ENCODE measurements at regions not wholly inside any gene's neighbourhood (a gene's known extent, or its start where the extent isn't known, plus 50 kb on each side); places are given as distances from the start of the nearest gene placed in this dataset.

DNA sequence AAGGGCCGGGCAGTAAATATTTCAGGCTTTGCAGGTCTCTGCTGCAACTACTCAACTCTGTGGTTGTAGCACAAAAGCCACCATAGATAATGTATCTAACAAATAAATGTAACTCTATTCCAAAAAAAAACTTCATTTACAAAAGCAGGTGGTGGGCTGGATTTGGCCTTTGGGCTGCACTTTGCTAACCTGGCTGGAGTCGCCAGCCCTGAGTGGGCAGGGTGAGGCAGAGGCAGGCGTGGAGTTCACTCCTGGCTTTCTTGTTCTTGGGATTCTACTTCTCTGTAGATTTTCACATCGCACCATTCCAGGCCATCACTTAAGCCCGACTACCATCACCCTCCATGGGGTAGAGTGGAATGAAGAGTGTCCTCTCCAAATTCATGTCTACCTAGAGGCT, 367.6 kb upstream of the MGMT start:
- FAIRE-seq (no peak), DNase-seq (ENCODE audit: insufficient read length, low spot score) (no peak)
- TF ChIP-seq POLR2AphosphoS5 (IDR thresholded peaks at IDR 0.05; ENCODE audit: low read depth, low read length) (no peak), POU2F2 (IDR thresholded peaks at IDR 0.05; ENCODE audit: low read depth, low read length) (no peak), SPI1 (IDR thresholded peaks at IDR 0.05; ENCODE audit: low read depth, low read length) (no peak), POLR2A (IDR thresholded peaks at IDR 0.05; ENCODE audit: low read depth, low read length) (no peak), TAF1 (IDR thresholded peaks at IDR 0.05; ENCODE audit: low read depth, low read length) (no peak), PAX5 (IDR thresholded peaks at IDR 0.05; ENCODE audit: insufficient read depth, low read length, severe bottlenecking) (no peak)

DNA sequence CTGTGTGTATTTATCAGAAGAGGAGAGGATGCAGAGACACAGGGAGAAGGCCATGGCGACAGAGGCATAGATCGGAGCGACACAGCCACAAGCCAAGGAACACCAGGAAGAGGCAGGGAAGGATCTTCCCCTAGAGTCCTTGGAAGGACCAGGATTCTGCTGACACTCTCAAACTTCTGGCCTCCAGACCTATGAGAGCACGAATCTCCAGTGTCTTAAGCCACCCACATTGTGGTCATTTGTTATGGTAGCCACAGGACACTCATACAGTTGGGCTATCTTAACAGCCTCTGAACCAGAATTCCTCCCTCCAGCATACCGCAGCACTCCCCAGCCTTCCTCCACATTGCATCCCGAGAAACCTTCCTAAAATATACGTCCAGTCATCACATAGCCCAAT, 367.0 kb upstream of the MGMT start:
- no peak for TF ChIP-seq POLR2A (IDR thresholded peaks at IDR 0.05; ENCODE audit: low read depth, low read length)
- DNase-seq (ENCODE audit: insufficient read length, low spot score) (no peak), FAIRE-seq (no peak)

DNA sequence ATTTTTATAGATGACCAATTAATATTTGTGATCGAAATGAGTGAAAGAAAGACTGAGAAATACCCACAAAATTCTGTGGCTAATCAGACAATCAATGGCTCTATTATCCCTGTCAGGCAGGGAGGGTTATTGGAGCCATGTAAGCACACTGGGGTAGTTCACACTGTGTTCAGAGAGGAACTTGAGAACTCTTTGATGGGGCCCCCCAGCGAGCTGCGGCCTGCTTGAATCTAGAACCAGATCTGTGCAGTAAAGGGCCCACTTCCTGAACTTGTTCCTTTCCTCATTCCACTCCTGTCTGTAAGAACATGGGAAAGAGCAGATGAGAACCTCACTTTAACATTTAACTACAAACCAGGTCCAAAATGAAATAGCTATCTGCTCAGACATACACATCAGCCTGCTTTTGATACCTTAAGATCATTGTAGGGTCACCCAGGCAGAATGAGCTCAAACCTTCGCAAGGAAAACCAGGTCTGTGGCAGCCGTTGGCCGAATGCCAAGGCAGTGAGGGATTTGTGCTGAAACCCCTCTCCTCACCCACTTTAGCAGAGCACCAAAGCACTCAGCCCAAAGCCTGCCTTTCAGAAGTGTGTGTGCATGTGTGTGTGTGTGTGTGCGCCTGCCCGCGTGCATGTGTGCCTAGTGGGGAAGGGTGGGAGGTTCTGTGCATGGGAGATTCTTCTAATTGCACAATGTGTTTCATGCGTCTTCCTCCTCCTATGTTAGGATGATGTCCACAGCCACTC, 365.6 kb upstream of the MGMT start:
- FAIRE-seq, result no peak
- TF ChIP-seq PAX5 (IDR thresholded peaks at IDR 0.05; ENCODE audit: insufficient read depth, low read length, severe bottlenecking) (no peak), POLR2AphosphoS5 (IDR thresholded peaks at IDR 0.05; ENCODE audit: low read depth, low read length) (no peak), POU2F2 (IDR thresholded peaks at IDR 0.05; ENCODE audit: low read depth, low read length) (no peak), TAF1 (IDR thresholded peaks at IDR 0.05; ENCODE audit: low read depth, low read length) (no peak), SPI1 (IDR thresholded peaks at IDR 0.05; ENCODE audit: low read depth, low read length) (no peak), POLR2A (IDR thresholded peaks at IDR 0.05; ENCODE audit: low read depth, low read length) (no peak)
- DNase-seq (ENCODE audit: insufficient read length, low spot score), result no peak

DNA sequence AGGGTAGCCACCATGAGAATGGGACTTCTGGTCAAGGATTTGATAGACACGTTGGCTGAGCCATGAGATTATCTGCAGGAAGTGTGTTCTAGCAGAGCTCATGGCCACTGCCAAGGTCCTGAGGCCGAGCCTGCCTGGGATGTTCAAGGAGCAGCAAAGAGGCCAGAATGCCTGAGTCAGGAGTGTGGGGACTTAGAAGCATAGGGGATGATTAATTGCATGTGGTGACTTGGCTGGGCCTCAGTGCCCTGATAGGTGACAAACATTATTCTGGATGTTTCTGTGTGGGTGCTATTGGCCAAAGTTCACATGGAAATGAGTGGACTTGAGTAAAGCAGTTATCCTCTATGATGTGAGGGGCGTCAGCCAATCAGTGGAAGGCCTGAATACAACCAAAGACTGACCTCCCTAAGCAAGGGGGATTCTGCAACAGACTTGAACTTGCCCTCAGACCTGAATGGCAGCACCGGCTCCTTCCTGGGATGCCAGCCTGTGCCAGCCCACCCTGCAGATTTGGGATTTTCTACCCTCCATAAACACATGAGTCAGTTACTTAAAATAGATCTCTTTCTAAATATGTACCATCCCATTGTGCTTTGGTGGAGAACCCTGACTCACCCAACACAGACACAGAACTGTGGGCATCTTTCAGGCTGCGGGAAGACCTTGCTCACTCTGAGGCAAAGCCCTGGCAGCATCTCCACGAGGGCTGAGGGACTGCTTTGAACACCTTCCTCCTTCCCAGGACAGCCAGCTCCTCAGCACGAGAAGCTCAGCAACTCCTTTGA, 363.9 kb upstream of the MGMT start:
- no peak for FAIRE-seq
- TF ChIP-seq SPI1 (IDR thresholded peaks at IDR 0.05; ENCODE audit: low read depth, low read length), result no peak
- no peak for TF ChIP-seq TAF1 (IDR thresholded peaks at IDR 0.05; ENCODE audit: low read depth, low read length)
- no peak for TF ChIP-seq POLR2AphosphoS5 (IDR thresholded peaks at IDR 0.05; ENCODE audit: low read depth, low read length)
- TF ChIP-seq PAX5 (IDR thresholded peaks at IDR 0.05; ENCODE audit: insufficient read depth, low read length, severe bottlenecking), result no peak
- TF ChIP-seq POU2F2 (IDR thresholded peaks at IDR 0.05; ENCODE audit: low read depth, low read length), result no peak
- no peak for TF ChIP-seq POLR2A (IDR thresholded peaks at IDR 0.05; ENCODE audit: low read depth, low read length)
- no peak for DNase-seq (ENCODE audit: insufficient read length, low spot score)

DNA sequence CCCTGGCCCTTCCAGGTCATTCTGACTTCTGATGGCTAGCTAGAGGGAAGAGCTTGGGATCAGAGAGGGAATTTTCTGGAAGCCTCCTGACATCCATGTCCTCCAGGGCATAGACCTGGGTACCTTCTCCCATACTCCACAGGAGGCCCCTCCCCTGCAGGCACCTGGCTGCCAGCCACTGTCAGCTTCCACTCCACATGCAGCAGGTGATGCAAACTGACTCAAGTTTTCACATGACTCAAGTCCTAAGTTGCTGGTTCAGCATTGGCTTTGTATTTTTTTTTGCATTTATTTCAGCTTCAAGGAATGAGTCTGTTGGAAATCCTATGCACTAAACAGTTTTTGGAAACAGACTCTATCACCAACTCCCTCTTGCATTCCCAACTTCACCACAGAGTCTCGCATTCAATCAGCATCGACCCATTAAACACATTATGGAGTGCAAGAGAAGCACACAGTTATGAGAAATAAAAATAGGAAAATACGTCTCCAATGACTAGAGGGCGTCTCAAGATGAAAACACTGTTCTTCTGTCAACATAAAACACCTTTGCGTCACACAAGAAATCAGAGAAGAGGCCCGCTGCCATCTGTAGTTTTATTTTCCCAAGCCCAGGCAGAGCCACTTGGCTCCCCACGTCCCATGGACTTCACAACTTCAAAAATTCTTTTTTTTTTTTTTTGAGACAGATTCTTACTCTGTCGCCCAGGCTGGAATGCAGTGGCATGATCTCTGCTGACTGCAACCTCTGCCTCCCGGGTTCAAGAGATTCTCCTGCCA, 362.6 kb upstream of the MGMT start:
- TF ChIP-seq TAF1 (IDR thresholded peaks at IDR 0.05; ENCODE audit: low read depth, low read length) (no peak), POU2F2 (IDR thresholded peaks at IDR 0.05; ENCODE audit: low read depth, low read length) (no peak), PAX5 (IDR thresholded peaks at IDR 0.05; ENCODE audit: insufficient read depth, low read length, severe bottlenecking) (no peak), SPI1 (IDR thresholded peaks at IDR 0.05; ENCODE audit: low read depth, low read length) (no peak), POLR2A (IDR thresholded peaks at IDR 0.05; ENCODE audit: low read depth, low read length) (no peak), POLR2AphosphoS5 (IDR thresholded peaks at IDR 0.05; ENCODE audit: low read depth, low read length) (no peak)
- no peak for DNase-seq (ENCODE audit: insufficient read length, low spot score)
- no peak for FAIRE-seq

DNA sequence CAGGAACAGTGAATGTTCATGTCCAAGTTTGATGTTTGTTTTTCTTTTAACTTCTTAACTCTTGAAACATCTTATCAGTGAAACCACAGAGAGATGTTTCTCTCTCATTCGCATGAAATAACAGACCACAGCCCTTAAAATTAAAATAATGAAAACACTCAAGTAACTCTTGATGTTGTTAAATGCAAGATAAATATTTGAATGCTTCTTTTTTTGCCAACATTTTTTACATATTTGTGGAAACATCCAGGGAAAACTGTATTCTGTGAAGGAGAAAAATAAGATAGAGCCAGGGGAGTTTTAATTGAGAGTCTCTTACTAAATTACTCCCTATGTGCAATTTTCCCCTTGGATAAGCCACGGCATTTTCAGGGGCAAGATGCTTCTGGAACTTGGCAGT, 361.8 kb upstream of the MGMT start:
- no peak for DNase-seq (ENCODE audit: insufficient read length, low spot score)
- no peak for TF ChIP-seq TAF1 (IDR thresholded peaks at IDR 0.05; ENCODE audit: low read depth, low read length)
- no peak for TF ChIP-seq PAX5 (IDR thresholded peaks at IDR 0.05; ENCODE audit: insufficient read depth, low read length, severe bottlenecking)
- TF ChIP-seq POLR2AphosphoS5 (IDR thresholded peaks at IDR 0.05; ENCODE audit: low read depth, low read length), result no peak
- TF ChIP-seq POU2F2 (IDR thresholded peaks at IDR 0.05; ENCODE audit: low read depth, low read length), result no peak
- no peak for TF ChIP-seq SPI1 (IDR thresholded peaks at IDR 0.05; ENCODE audit: low read depth, low read length)
- FAIRE-seq, result no peak

DNA sequence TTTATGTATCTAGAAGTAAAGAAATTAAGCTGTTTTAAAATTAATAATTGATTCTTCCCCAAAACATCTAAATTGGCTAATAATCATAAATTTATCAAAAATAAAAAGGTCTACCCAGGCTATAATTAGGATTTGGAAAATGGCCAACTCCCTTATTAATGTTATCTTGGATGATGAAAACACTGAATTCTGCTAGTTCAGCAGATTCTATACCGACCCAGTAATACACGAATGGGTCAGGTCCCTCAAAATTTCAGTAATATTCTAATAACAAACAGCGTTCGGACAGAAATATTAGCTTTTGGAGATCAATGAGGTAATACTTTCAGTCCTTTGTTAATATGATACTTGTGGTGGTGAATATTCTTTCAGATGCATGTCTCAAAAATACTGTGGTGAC, 360.7 kb upstream of the MGMT start:
- DNase-seq (ENCODE audit: insufficient read length, low spot score) (no peak), FAIRE-seq (no peak)
- TF ChIP-seq POLR2AphosphoS5 (IDR thresholded peaks at IDR 0.05; ENCODE audit: low read depth, low read length) (no peak), PAX5 (IDR thresholded peaks at IDR 0.05; ENCODE audit: insufficient read depth, low read length, severe bottlenecking) (no peak), POU2F2 (IDR thresholded peaks at IDR 0.05; ENCODE audit: low read depth, low read length) (no peak), POLR2A (IDR thresholded peaks at IDR 0.05; ENCODE audit: low read depth, low read length) (no peak), SPI1 (IDR thresholded peaks at IDR 0.05; ENCODE audit: low read depth, low read length) (no peak), TAF1 (IDR thresholded peaks at IDR 0.05; ENCODE audit: low read depth, low read length) (no peak)

DNA sequence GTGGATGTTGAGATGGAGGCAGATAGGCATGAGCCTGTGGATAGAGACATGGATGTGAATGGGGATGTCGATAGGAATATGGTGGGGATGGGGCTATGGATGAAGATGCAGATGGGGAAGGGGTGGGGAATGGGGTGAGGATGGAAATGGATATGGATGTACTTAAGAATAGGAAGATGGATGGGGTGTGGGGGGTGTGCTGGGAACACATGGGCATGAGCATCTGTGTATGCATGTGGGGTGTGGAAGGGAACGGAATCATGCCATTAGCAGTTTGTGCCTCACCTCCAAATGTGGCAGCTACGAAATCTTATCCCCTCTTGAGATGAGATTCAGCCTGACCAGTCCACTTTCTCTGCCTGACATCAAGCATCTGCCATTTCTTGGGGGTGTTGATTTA, 359.5 kb upstream of the MGMT start:
- DNase-seq (ENCODE audit: insufficient read length, low spot score), result no peak
- no peak for FAIRE-seq
- TF ChIP-seq POLR2A (IDR thresholded peaks at IDR 0.05; ENCODE audit: low read depth, low read length) (no peak), PAX5 (IDR thresholded peaks at IDR 0.05; ENCODE audit: insufficient read depth, low read length, severe bottlenecking) (no peak), TAF1 (IDR thresholded peaks at IDR 0.05; ENCODE audit: low read depth, low read length) (no peak), SPI1 (IDR thresholded peaks at IDR 0.05; ENCODE audit: low read depth, low read length) (no peak), POLR2AphosphoS5 (IDR thresholded peaks at IDR 0.05; ENCODE audit: low read depth, low read length) (no peak), POU2F2 (IDR thresholded peaks at IDR 0.05; ENCODE audit: low read depth, low read length) (no peak)

DNA sequence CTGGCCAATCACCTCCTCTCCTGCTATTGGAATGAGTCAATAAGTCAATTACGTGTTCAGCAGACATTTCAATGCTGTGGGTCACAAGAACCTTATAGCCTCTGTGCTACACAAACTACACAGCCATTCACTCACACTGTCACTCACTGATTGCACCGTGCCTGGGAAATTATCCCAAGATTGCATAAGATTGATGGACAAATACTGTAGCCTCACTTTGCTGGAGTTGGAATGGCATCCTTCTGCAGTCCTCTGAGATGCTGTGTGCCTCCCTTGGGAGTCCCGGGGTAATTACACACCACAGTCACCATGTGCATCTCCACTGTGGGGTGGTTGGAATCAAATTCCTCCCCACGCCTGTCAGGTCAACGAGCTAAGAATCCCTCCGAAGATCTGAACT, 358.7 kb upstream of the MGMT start:
- DNase-seq (ENCODE audit: insufficient read length, low spot score) (no peak), FAIRE-seq (no peak)
- TF ChIP-seq POU2F2 (IDR thresholded peaks at IDR 0.05; ENCODE audit: low read depth, low read length) (no peak), POLR2A (IDR thresholded peaks at IDR 0.05; ENCODE audit: low read depth, low read length) (no peak), PAX5 (IDR thresholded peaks at IDR 0.05; ENCODE audit: insufficient read depth, low read length, severe bottlenecking) (no peak), SPI1 (IDR thresholded peaks at IDR 0.05; ENCODE audit: low read depth, low read length) (no peak), TAF1 (IDR thresholded peaks at IDR 0.05; ENCODE audit: low read depth, low read length) (no peak), POLR2AphosphoS5 (IDR thresholded peaks at IDR 0.05; ENCODE audit: low read depth, low read length) (no peak)

Measured in GM12891 (cell line).